ENCODE measurements at regions not wholly inside any gene's neighbourhood (a gene's known extent, or its start where the extent isn't known, plus 50 kb on each side); places are given as distances from the start of the nearest gene placed in this dataset.
"Not testable (repeated sequence)": the region's sequence is repeated elsewhere in the genome, so short reads cannot be mapped to it uniquely, and the experiment has no call there.

DNA sequence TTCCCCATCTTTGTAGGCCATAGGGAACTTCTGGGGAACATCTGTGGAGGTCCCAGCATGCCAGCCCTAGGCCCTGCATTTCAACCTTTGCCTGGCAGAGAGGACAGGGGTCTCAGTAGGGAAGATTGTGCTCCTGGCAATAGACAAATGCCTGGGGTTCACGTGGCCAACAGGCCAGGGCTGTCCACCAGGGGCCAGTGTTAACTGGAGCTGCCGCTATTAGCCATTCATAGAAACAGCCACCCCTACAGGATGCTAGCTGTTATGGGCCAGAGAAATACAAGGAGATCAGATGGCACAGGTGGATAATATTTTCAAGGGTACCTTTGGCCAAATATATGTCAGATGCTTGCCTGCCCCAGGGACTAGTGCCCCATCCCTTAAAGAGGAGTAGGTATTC lies 932.9 kb downstream of the QKI start:
- intact Hi-C loops (cut with DNase I) = no loop called here
- DNase-seq = no peak

DNA sequence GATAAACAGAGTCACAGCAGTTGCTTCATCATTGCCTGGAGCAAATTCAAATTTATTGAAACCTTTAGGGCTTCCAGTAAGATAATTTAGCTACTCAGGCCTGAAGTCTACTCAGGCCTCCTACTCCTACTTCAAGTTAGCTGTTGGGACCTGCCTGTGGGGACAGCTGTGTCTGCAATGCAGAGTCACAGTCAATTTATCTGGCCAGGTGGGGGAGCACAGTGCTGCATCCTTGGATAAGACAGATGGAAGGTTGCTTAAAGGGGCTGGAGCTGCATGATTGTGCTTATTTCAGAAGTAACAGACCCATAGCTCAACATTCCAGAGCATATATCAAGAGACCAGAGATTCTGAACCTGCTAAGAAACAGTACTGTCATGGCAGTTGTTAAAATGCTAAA lies 932.1 kb downstream of the QKI start:
- intact Hi-C loops (cut with DNase I) = no loop called here
- no peak for DNase-seq

DNA sequence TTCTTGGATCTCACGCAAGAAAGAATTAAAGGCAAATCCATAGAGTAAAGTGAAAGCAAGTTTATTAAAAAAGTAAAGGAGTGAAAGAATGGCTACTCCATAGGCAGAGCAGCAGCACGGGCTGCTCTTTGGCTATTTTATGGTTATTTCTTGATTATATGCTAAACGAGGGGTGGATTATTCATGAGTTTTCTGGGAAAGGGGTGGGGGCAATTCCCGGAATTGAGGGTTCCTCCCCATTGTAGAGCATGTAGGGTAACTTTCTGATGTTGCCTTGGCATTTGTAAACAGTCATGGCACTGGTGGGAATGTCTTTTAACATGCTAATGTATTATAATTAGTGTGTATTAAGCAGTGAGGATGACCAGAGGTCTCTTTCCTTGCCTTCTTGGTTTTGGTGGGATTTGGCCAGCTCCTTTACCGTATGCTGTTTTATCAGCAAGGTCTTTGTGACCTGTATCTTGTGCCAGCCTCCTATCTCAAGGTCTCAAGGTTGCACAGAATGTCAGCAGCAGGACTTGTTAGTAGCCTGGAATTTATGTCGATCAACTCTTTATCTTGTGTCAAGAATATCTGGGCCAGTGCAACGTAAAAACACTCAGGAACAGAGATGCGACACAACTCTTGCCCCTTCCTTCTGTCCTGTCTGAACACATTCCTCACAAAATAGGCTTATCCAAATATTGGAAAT lies 931.4 kb downstream of the QKI start:
- no peak for DNase-seq

DNA sequence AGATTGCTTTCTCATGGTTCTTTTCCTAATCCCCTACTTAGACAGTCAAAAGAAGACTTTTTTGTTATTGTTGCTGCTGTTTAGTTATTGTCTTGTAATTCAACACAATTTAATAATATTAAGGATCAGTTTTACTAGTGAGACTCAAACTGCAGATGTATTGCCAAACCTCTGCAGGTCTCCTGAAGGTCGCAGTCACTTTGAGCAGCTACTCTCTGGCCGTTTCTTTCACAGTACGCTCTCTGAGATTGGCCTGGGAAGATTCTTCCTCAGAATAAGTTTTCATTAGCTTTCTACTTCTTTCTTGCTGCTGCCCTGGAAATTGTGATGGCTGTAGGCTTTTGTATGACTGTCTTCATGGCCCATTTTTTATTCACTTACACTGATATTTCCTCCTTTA lies 930.8 kb downstream of the QKI start:
- no peak for DNase-seq
- intact Hi-C loops (cut with DNase I) = no loop called here

More for the DNA sequence above, 931.4 kb downstream of the QKI start:
- intact Hi-C loops (cut with DNase I) = no loop called here

DNA sequence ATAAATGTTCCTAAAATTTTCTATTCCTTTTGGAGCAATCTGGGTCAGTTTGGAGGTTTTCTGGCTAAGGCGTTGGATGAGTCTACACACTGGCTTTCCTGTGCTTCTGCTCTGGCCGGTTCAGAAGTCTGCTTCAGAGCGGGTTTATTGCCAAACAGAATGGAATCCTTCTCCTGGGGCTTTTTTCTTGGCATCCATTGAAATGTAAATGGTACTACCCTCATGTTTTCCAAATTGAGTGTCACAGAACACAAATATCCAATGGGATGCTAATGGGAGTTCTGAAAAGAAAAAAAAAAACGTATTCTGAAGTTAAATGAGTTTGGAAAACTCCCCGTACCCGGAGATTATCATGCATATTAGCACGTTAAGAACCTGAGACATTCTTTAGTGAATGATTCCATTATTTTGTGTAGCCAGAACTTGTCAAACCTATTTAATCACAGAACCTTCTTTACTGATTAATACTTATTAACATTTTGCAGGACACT lies 930.3 kb downstream of the QKI start:
- intact Hi-C loops (cut with DNase I) = no loop called here
- no peak for DNase-seq

DNA sequence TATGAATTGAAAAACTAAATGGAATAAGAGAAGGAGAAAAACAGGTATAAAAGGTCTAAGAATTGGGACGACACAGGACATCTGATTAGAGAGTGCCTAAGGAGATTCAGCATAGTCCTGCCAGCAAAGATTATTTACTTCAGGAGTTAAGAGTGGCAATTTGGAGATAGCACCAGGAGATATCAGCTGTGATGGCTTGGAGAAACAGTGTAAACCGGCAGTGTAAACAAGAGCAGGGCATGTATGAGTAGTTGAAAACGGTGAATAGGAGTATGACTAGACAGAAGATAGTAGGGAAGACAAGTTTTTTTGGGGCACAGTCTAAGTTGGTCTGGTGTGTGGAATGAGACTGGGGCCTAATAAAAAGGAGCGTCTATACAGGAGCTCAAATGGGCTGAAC lies 924.9 kb downstream of the QKI start:
- DNase-seq; intact Hi-C loops (cut with DNase I): not testable (repeated sequence)

DNA sequence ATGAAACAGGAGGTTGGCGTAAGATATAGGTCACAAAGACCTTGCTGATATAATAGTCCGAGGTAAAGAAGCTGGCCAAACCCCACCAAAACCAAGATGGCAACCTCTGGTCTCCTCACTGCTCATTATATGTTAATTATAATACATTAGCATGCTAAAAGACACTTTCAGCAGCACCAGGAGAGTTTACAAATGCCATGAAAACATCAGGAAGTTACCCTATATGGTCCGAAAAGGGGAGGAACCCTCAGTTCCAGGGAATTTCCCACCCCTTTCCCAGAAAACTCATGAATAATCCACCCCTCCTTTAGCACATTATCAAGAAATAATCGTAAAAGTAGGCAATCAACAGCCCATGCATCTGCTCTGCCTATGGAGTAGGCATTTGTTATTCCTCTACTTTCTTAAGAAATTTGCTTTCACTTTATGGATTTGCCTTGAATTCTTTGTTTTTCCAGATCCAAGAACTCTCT lies 923.4 kb downstream of the QKI start:
- intact Hi-C loops (cut with DNase I) = no loop called here
- no peak for DNase-seq

DNA sequence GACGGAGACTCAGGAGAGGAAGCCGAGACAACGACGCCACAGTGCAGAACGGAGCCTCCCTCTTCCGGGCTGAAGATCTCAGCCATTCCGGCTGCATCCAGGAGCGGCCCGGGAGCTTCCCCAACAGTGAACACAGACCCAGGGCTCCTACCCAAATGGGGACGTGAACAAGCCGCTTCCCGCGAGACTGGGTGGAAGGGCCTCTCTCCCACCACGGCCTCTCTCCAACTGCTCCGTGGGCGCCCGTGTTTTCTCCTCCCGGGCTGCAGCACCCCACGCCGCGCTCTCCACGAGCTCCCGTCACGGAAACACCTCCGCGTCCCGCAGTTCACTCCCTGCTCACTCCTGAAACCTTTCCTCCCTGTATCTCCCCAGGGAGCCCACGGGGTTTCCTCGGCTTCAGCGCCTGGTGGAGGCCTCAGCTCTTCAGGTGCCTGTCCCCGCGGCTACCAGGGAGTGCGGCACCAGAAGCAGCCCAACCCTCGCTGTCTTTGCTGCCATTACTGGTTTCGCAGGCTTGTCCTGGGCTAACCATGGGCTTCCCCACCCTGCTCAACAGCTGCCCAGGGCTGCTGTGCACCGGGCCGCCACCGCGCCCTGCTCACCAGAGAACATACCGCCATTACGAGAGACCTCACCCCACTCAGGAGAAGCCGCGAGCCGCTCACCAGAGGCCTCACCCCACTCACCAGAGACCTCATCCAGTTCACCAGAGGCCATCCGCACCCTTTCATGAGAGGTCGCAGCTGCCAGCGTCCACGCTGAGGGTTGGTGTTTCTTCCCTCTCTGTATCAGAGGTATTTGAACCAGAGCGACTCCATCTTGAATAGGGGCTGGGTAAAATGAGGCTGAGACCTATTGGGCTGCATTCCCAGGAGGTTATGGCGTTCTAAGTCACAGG lies 922.8 kb downstream of the QKI start:
- intact Hi-C loops (cut with DNase I) = no loop called here
- peak in 2 of 10 donors; percentile 50 to 63 for DNase-seq

DNA sequence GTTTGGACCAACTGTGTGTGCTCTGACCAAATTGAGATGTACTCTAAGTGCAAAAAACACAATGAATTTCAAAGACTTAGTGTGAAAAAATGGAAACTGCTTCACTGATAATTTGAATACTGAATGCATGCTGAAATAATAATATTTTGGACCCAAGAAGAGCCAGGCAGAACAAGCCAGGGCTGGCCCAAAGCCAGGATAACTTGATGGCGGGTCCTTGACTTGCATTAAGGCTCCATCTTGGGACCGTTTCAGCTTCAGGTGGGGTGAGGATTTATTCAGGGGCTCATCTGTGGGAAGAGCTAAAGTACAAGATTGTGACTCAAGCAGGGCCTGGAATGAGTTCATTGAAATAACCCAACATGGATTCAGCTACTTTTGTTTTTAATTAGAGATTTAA lies 921.9 kb downstream of the QKI start:
- no peak for DNase-seq
- intact Hi-C loops (cut with DNase I) = no loop called here

DNA sequence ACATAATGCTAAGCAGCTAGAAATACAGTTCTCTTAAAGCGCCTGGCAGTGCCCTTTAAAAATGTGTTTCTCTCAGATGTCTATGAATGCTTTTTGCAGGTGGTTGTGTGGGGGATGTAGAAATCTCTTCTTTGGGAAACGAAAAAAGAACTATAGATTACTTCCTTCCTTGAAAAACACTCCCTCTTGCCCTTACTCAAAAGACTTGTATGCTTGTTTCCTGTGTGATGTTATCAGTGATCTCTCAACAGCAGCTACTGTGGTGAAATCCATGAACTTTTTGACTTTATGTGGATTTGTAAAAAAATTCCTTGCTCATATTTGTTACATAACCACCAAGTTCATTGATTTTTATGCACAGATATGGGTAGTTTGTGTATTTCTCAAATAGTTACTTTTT lies 916.5 kb downstream of the QKI start:
- intact Hi-C loops (cut with DNase I) = no loop called here
- no peak for DNase-seq

DNA sequence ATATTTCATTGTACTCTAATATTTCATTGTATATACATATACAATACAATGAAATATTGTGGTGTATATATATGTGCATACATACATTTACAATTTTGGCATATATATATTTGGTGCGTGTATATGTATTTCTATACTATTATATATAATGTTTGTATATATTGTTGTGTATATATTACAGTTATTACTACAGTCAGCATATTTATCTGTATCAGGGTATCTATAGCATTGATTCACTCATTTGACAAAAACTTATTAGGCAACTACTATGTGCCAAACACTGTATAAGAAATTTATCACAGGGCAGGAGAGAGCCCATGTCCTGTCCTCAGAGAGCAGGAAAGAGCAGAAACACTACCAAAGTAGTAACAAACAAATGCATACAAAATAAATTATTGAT lies 910.6 kb downstream of the QKI start:
- no peak for DNase-seq
- intact Hi-C loops (cut with DNase I) = no loop called here

DNA sequence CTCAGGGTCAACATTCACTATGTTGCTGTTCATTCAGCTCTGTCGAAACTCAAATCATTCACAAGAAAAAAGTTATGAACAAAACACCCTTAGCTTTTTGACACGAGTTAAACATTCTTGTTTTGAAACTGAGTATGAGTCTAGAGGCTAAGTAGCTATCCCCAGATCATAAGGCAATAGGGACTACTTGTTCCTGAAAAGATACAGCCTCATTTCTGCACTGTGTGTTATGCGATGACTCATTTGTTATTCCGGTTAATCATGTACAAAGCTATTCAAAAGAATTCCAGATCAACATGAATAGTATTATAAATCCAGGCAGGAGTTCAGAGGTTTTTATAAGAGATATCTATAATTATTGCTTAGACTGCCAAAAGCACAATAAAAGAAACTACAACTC lies 908.0 kb downstream of the QKI start:
- no peak for DNase-seq
- intact Hi-C loops (cut with DNase I) = no loop called here

DNA sequence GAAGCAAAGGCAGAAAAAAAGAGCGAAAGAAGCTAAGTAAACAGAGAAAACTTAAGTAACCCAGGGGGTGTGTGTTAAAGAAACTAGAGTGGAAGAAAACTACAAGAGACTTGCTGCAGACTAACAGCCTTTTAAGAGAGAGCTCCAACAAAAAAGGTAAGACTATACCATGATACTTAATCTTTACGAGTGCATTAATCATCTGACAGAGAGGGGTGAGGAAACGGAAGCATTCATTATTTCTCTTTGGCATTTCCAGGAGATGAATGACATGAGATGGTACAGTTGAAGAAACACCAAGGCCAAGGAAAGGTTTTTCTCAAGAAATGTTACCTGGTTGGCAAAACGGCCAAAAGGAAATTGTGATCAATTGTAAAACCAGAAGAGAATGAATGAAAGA lies 906.8 kb downstream of the QKI start:
- DNase-seq = no peak
- intact Hi-C loops (cut with DNase I) = no loop called here

DNA sequence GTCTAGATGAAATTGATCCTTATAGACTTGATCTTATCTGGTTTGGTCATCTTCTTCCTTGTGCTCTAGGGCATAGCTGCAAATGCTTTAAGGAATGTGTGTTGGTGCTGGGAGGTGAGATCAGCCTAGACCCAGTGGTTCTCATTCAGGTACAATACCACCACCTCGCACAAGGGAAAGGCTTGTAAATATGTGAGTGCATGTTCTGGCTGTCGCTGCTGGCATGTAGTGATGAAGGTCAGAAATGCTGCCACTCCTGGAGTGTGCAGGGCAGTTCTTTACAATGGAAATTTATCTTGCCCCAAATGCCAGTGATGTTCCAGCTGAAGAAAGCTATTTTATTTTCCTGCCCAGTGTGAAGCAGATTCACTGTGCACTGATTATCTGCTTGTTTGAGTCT lies 900.9 kb downstream of the QKI start:
- no peak for DNase-seq
- intact Hi-C loops (cut with DNase I) = no loop called here

DNA sequence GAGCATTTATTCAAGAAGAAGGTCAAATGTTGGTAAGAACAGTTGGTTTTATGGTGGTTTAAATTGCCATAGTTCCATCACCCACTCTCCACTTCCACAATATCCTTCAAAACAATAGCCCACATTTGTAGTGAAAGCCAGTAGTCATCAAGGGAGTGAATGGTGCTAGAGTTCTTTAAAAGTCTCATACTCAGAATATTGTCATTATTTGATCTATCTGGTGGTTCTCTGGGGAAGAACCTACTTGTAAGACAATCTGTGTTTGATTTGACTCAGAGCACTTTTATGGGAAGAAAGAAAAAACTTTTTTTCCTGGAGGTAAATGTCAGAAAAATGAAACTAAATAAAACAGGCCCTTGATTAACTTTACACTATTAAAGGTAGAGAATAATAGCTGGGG lies 893.8 kb downstream of the QKI start:
- DNase-seq = no peak
- intact Hi-C loops (cut with DNase I) = no loop called here

DNA sequence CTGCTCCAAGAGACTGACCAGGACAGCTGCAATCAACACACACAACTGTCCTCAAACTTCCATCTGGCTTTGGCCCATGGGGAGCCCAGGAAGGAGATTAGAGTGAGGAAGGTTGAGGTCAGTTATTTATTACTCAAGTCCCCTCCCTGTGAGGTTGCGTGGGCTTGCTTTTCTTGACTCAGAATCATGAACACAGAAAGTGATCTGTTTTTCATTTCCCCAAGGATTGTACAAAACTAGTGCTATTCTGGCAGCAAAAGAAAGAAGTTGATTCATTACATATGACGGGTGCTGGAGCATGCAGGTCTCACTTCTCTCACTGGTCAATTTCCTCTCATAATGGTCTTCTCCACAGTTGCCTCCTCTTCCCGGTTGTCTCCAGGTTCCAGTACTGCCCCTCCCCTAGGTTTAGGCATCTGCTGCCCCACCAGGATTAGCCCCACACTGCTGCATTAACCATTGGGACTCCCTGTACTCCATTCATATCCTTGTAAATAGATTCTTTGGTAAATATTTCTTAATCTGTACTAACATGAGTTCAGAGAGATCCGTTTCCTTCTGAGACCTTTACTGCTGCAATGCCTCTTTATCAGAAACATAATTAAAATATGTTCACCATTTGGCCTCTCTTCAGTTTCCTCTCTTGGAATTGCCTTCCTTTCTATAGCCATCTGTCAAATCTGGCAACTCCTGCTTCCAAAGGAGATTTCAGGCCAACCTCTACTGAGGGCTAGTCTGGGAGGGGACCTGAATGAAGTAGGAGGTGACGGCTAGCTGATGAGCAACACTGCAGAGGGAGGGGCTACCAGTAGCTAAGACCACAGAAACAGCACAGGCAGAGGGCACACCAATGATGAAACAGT lies 888.8 kb downstream of the QKI start:
- intact Hi-C loops (cut with DNase I) = no loop called here
- DNase-seq = no peak

DNA sequence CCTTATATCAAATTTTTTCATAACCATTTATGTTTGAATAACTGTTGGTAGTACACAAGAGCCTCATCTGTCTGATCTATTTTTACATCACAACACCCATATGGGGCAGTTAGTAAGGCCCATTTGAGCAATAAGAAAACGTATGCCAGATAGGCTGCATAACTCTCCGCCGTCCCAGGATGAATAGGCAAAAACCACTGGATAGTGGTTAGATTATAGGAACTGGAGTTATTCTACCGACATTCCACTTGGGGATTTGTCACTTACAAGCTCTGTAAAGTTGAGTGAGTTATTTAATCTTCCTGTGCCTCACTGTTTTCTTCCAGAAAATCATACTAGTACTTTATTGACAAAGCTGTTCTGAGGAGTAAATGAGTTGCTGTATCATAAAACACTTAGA lies 881.9 kb downstream of the QKI start:
- intact Hi-C loops (cut with DNase I) = no loop called here
- no peak for DNase-seq

DNA sequence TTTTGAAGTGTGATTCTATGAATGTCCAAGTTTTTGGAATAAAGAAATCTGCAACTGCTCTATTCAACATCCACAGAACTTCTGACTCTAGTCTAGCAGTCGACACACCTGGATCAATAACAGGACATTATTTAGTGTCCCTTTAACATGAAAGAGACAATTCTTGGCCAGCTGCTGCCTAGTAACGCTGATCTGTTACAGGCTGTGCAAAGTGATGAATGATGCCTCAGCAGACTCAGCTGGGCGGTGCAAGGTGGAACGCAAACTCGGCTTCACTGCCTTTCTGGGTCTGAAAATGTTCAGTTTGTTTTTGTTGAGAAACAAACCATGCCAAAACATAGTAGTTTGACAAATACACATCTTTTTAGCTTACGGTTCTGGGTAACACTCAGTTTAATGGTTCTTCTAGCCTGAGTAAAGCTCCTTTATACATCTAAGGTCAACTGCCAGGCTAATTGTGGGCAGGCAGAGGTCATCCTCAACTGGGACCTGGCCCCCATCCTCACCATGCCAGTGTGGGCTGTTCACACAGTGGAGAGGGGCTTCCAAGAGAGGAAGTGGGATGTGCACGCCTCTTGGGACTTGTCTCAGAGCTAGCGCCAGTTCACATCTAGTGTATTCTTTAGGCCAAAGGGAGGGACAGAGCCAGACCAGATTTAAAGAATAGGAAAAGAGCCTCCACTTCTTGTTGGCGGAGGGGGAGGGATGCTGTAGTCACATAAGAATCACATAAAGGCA lies 879.7 kb downstream of the QKI start:
- intact Hi-C loops (cut with DNase I) = no loop called here
- no peak for DNase-seq

DNA sequence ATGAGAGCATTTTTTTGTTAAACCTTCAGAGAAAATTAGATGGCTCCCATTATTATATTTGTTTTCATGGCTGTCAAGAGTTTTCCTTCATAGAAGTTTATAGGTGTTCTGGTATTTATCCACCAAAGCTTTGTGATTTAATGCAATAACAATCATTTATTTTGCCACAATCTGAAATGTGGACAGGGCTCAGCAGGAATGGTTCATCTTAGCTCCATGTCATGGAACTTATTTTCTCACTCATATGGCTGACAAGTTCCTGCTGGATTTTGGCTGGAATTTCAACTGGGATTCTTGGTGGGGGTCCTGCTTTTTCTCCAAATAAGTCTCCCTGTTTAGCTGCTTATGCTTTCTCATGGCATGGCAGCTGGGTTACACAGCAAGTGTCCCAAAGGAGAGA lies 876.7 kb downstream of the QKI start:
- intact Hi-C loops (cut with DNase I) = no loop called here
- DNase-seq = no peak

DNA sequence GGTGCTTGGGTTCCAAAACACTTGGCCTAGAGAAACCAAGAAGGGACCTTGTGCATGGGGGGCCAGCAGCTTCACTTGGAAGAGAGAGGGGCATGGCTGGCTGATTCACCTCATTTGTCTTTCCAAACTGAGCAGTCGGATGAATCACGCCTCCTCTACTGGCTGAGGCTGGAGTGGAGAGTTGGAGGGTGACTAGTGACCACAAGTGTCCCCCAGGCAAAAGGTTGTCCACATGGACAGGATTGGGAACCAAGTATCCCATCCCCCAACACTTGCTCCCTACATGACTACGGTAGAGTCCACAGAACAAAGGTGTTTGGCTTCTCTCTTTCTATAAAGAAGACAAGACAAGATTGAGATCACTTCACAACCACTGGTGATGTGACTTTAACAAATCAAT lies 875.6 kb downstream of the QKI start:
- intact Hi-C loops (cut with DNase I) = no loop called here
- DNase-seq = no peak

Data from posterior cingulate gyrus (tissue), 11 donors.